ENCODE measurements at regions not wholly inside any gene's neighbourhood (a gene's known extent, or its start where the extent isn't known, plus 50 kb on each side); places are given as distances from the start of the nearest gene placed in this dataset.

- peaks cover 99% of the 10 kb centered on the region for H3K4me1 Mint-ChIP-seq
- Histone ChIP-seq H3K27me3 (replicated peaks in 1 of 4; ENCODE audit: control extremely low read depth in 1 of 4, control insufficient read depth in 3 of 4, insufficient read depth in 4 of 4, low read length in 3 of 4) (no peaks in the 10 kb centered on the region), H3K9ac (ENCODE audit: low read length) (peak overlapping the region; percentile 46), H3K4me3 (ENCODE audit: control extremely low read depth in 1 of 5, extremely low read depth in 1 of 5, insufficient read depth in 1 of 5, low read depth in 2 of 5, low read length in 4 of 5) (peak overlapping the region in 1 of 5 experiments; percentile 22), H3K4me2 (replicated peaks; ENCODE audit: low read depth, low read length, poor library complexity, severe bottlenecking) (peak overlapping the region; percentile 66), H3K4me1 (ENCODE audit: control insufficient read depth in 2 of 2, insufficient read depth in 2 of 2, low read length in 2 of 2) (peaks cover 94 to 98% of the 10 kb centered on the region in 2 donors), H3K36me3 (replicated peaks in 1 of 2; ENCODE audit: control extremely low read depth in 1 of 2, control insufficient read depth in 1 of 2, extremely low read depth in 1 of 2, insufficient read depth in 2 of 2, low read length in 1 of 2) (peaks cover 0 to 3% of the 10 kb centered on the region in 2 experiments), H3K79me2 (ENCODE audit: control insufficient read depth, insufficient read depth, low read length) (peaks cover 100% of the 10 kb centered on the region), H4K20me1 (ENCODE audit: control insufficient read depth, insufficient read depth, low read length, poor library complexity, severe bottlenecking) (peaks cover 41% of the 10 kb centered on the region), H3K9me3 (ENCODE audit: control extremely low read depth in 1 of 3, control insufficient read depth in 2 of 3, insufficient read depth in 1 of 3, low read length in 2 of 3) (no peaks in the 10 kb centered on the region), H2AFZ (ENCODE audit: insufficient read depth, low read depth, low read length, poor library complexity, severe bottlenecking) (no peak overlapping the region), H3K27ac (ENCODE audit: low read length in 2 of 2) (peak overlapping the region; percentile 90 to 94)
- H3K27me3 Mint-ChIP-seq, result no peaks in the 10 kb centered on the region
- TF ChIP-seq EZH2 (IDR thresholded peaks at IDR 0.05; ENCODE audit: borderline replicate concordance, insufficient read depth, low read depth, low read length, poor library complexity, severe bottlenecking) (no peak), CTCF (IDR thresholded peaks at IDR 0.05) (no peak)
- CTCF ChIA-PET, result interaction anchor here (0.9 to 5.6 kb wide), 8 partner anchors 9 to 224 kb away, joined by 3 to 33 read pairs (median 4); no protein-coding TSS in a partner anchor
- WGBS (ENCODE audit: insufficient coverage), result 71% methylated on average over 19 of the region's 23 CpGs
- intact Hi-C loops (cut with micrococcal nuclease), result loop anchor here (5.0 to 10.0 kb wide), 3 partner anchors 52 to 210 kb away; no protein-coding TSS in a partner anchor
- POLR2A ChIA-PET, result interaction anchor here (0.6 to 1.2 kb wide), 3 partner anchors 18 to 77 kb away, joined by 3 to 7 read pairs (median 6); no protein-coding TSS in a partner anchor
- H3K9me3 Mint-ChIP-seq (ENCODE audit: insufficient read depth), result no peaks in the 10 kb centered on the region
- DNase-seq (no peak), ATAC-seq (ENCODE audit: low read depth) (no peak)
- H3K4me3 Mint-ChIP-seq, result peak overlapping the region; percentile 85
- peak overlapping the region; percentile 89 for H3K27ac Mint-ChIP-seq
These were observed 80.7 kb downstream of the C9orf152 start for GRCh38 chr9:110126986-110127864.

All from B cell (primary cell).